Stimulated activated CD8-positive, alpha-beta memory T cell treated with anti-CD3 and anti-CD28 coated beads, Interleukin-7, amount 100 ng/mL, for 4 hours (primary cell): ENCODE measurements at regions not wholly inside any gene's neighbourhood (a gene's known extent, or its start where the extent isn't known, plus 50 kb on each side); places are given as distances from the start of the nearest gene placed in this dataset.
"Not testable (repeated sequence)": the region's sequence is repeated elsewhere in the genome, so short reads cannot be mapped to it uniquely, and the experiment has no call there.

ENCODE experiments used
- DNase-seq, 2 donors: peaks; one replicate each; pipeline ENCODE4 v3.0.0-alpha.2; 2020; ENCODE audit warnings: low read depth in 2 of 2

GRCh38 chr18:29383311-29384273 lies 1206.7 kb upstream of the CDH2 start:
- DNase-seq: no peak

GRCh38 chr18:29378651-29379136 lies 1201.8 kb upstream of the CDH2 start:
- no peak for DNase-seq

GRCh38 chr18:29377346-29377745 lies 1200.4 kb upstream of the CDH2 start:
- DNase-seq: no peak

GRCh38 chr18:29373000-29373399 lies 1196.1 kb upstream of the CDH2 start:
- no peak for DNase-seq

GRCh38 chr18:29361843-29362242 lies 1184.9 kb upstream of the CDH2 start:
- no peak for DNase-seq

GRCh38 chr18:29360659-29361058 lies 1183.7 kb upstream of the CDH2 start:
- DNase-seq: not testable (repeated sequence)

GRCh38 chr18:29359222-29359621 lies 1182.3 kb upstream of the CDH2 start:
- not testable (repeated sequence) for DNase-seq

GRCh38 chr18:29351171-29351570 lies 1174.2 kb upstream of the CDH2 start:
- DNase-seq: no peak

GRCh38 chr18:29328932-29329331 lies 1152.0 kb upstream of the CDH2 start:
- DNase-seq: no peak

GRCh38 chr18:29326214-29326613 lies 1149.3 kb upstream of the CDH2 start:
- DNase-seq: no peak

- DNase-seq: no peak
Observed at GRCh38 chr18:29321561-29321960, 1144.6 kb upstream of the CDH2 start.

GRCh38 chr18:29313312-29313711 lies 1136.4 kb upstream of the CDH2 start:
- no peak for DNase-seq

GRCh38 chr18:29311580-29311979 lies 1134.7 kb upstream of the CDH2 start:
- no peak for DNase-seq

GRCh38 chr18:29309366-29309765 lies 1132.4 kb upstream of the CDH2 start:
- DNase-seq: no peak

GRCh38 chr18:29307982-29308381 lies 1131.1 kb upstream of the CDH2 start:
- DNase-seq: no peak

- DNase-seq: no peak
Observed at GRCh38 chr18:29307231-29307630, 1130.3 kb upstream of the CDH2 start.

GRCh38 chr18:29305516-29305915 lies 1128.6 kb upstream of the CDH2 start:
- DNase-seq: no peak

- no peak for DNase-seq
Observed at GRCh38 chr18:29301048-29301447, 1124.1 kb upstream of the CDH2 start.

GRCh38 chr18:29285471-29285870 lies 1108.5 kb upstream of the CDH2 start:
- DNase-seq: no peak

GRCh38 chr18:29271501-29271900 lies 1094.6 kb upstream of the CDH2 start:
- DNase-seq: no peak

GRCh38 chr18:29259838-29260237 lies 1082.9 kb upstream of the CDH2 start:
- no peak for DNase-seq

- no peak for DNase-seq
Observed at GRCh38 chr18:29254123-29254522, 1077.2 kb upstream of the CDH2 start.

- DNase-seq: no peak
Observed at GRCh38 chr18:29251681-29252080, 1074.8 kb upstream of the CDH2 start.
